ENCODE measurements at regions not wholly inside any gene's neighbourhood (a gene's known extent, or its start where the extent isn't known, plus 50 kb on each side); places are given as distances from the start of the nearest gene placed in this dataset.

GRCh38 chr5:98723061-98723460 lies 50.4 kb upstream of the RGMB start:
- no peaks in the 10 kb centered on the region for H4K20me1 ChIP-seq (ENCODE audit: insufficient read depth, low read length)
- in situ Hi-C loops (cut with MboI; ENCODE audit: low sequenced_read_pairs) (no loop called here), intact Hi-C loops (cut with micrococcal nuclease) (no loop called here), dilution Hi-C loops (cut with HindIII; ENCODE audit: low sequenced_read_pairs, unreplicated experiment) (no loop called here)
- ATAC-seq (ENCODE audit: low read depth) (no peak), DNase-seq (no peak)
- no peaks in the 10 kb centered on the region; the same call in 1 of the 2 replicates for H3K4me1 ChIP-seq (ENCODE audit: control insufficient read depth, insufficient read depth, low read length)
- no peak overlapping the region for H2AK5ac ChIP-seq (ENCODE audit: low read depth, low read length)
- H3K79me1 ChIP-seq (ENCODE audit: low read depth in 1 of 2, low read length in 2 of 2): no peaks in the 10 kb centered on the region
- no TSS peak for BruUV-seq (replicated peaks)
- H3K4me3 ChIP-seq (ENCODE audit: insufficient read depth, low read depth, low read length): no peak overlapping the region
- no peak overlapping the region for H3K23ac ChIP-seq (ENCODE audit: low read depth, low read length)
- H3K9me3 ChIP-seq (ENCODE audit: control insufficient read depth, insufficient read depth, low read length): no peaks in the 10 kb centered on the region
- no peak overlapping the region for H3K18ac ChIP-seq (ENCODE audit: low read depth, low read length)
- no peak overlapping the region for H3K14ac ChIP-seq (replicated peaks; ENCODE audit: low read depth, low read length)
- no peaks in the 10 kb centered on the region for H3K27me3 ChIP-seq (ENCODE audit: control insufficient read depth, insufficient read depth, low read length)
- H3K36me3 ChIP-seq (ENCODE audit: control insufficient read depth, insufficient read depth, low read length): no peaks in the 10 kb centered on the region
- H2BK120ac ChIP-seq (ENCODE audit: low read depth, low read length): no peak overlapping the region
- ChIA-PET CTCF (no interaction called here), POLR2A (ENCODE audit: unreplicated experiment) (no interaction called here)
- no peak overlapping the region for H2BK5ac ChIP-seq (ENCODE audit: low read depth, low read length, poor library complexity, severe bottlenecking)
- H3K56ac ChIP-seq (ENCODE audit: extremely low read depth, insufficient read depth, low read length): no peak overlapping the region
- no peak overlapping the region for H2BK15ac ChIP-seq (ENCODE audit: low read depth, low read length)
- no peak overlapping the region for H2AK9ac ChIP-seq (replicated peaks; ENCODE audit: low read depth, low read length, poor library complexity)
- H3K4me2 ChIP-seq (ENCODE audit: low read depth, low read length): no peak overlapping the region
- no peak overlapping the region for H4K5ac ChIP-seq (ENCODE audit: low read depth, low read length)
- H4K91ac ChIP-seq (ENCODE audit: insufficient read depth, low read depth, low read length): no peak overlapping the region
- H2AFZ ChIP-seq (replicated peaks; ENCODE audit: low read length, poor library complexity): no peak overlapping the region
- no peak overlapping the region for H3K9ac ChIP-seq (ENCODE audit: low read depth, low read length)
- no CpG with 5 or more reads among the region's 2 CpGs for WGBS, 2 experiments (ENCODE audit: extremely low coverage in 2 of 2, insufficient read length in 1 of 2)
- no peaks in the 10 kb centered on the region for H3K9me1 ChIP-seq (ENCODE audit: insufficient read depth, low read length)
- H2BK20ac ChIP-seq (ENCODE audit: low read depth, low read length): no peak overlapping the region
- H3K27ac ChIP-seq (ENCODE audit: insufficient read depth, low read length): no peak overlapping the region
- H3K4ac ChIP-seq (ENCODE audit: low read depth, low read length): no peak overlapping the region
- TF ChIP-seq CEBPB (IDR thresholded peaks at IDR 0.05; ENCODE audit: low read depth, low read length) (no peak), ELK1 (IDR thresholded peaks at IDR 0.05; ENCODE audit: borderline replicate concordance, low read depth, low read length) (no peak), RAD21 (IDR thresholded peaks at IDR 0.05; ENCODE audit: low read length) (no peak), MAFK (IDR thresholded peaks at IDR 0.05; ENCODE audit: low read depth, low read length) (no peak), MAZ (IDR thresholded peaks at IDR 0.05; ENCODE audit: borderline replicate concordance, low read depth, low read length) (no peak), CTCF (conservative IDR thresholded peaks at IDR 0.05; ENCODE audit: low read depth, low read length) (no peak), FOS (IDR thresholded peaks at IDR 0.05; ENCODE audit: low read depth, low read length) (no peak), MXI1 (IDR thresholded peaks at IDR 0.05; ENCODE audit: borderline replicate concordance, low read depth, low read length) (no peak), POLR2A (IDR thresholded peaks at IDR 0.05; ENCODE audit: low read depth, low read length) (no peak), BHLHE40 (IDR thresholded peaks at IDR 0.05; ENCODE audit: low read depth, low read length) (no peak)
- no peak overlapping the region for H4K8ac ChIP-seq (ENCODE audit: low read depth in 2 of 2, low read length in 2 of 2)
